IPS DF 6.9 (cell line): ENCODE measurements at regions not wholly inside any gene's neighbourhood (a gene's known extent, or its start where the extent isn't known, plus 50 kb on each side); places are given as distances from the start of the nearest gene placed in this dataset.

Source experiments
- DNase-seq: peaks from one replicate; pipeline ENCODE4 v3.0.0-alpha.2; 2013; ENCODE audit warnings: low read depth, low spot score
- H3K27ac ChIP-seq: one replicate; pipeline ENCODE4 v1.5.1; 2013; ENCODE audit warnings: low read length, control low read depth
- H3K27me3 ChIP-seq: 2 replicates; pipeline ENCODE4 v1.6.1; 2013; ENCODE audit warnings: mild to moderate bottlenecking, low read length; ENCODE audit not compliant: control insufficient read depth, insufficient read depth
- H3K36me3 ChIP-seq: 2 replicates; pipeline ENCODE4 v1.6.1; 2013; ENCODE audit warnings: low read length; ENCODE audit not compliant: control insufficient read depth, insufficient read depth
- H3K4me1 ChIP-seq: 2 replicates; pipeline ENCODE4 v1.6.1; 2013; ENCODE audit warnings: low read length; ENCODE audit not compliant: control insufficient read depth, insufficient read depth
- H3K4me3 ChIP-seq: 2 replicates; pipeline ENCODE4 v1.5.1; 2013; ENCODE audit warnings: mild to moderate bottlenecking, low read length
- H3K9me3 ChIP-seq: 2 replicates; pipeline ENCODE4 v1.6.1; 2013; ENCODE audit warnings: low read length, inconsistent platforms; ENCODE audit not compliant: control insufficient read depth, insufficient read depth
- WGBS: extraction: QIAGEN DNeasy Blood & Tissue Kit; methylation state at CpG from one replicate; pipeline ENCODE4 v1.1.7; 2013; ENCODE audit warnings: mixed read lengths, missing lambda C conversion rate; ENCODE audit not compliant: insufficient read length, insufficient coverage; 5-methylcytosine and 5-hydroxymethylcytosine counted together

DNA sequence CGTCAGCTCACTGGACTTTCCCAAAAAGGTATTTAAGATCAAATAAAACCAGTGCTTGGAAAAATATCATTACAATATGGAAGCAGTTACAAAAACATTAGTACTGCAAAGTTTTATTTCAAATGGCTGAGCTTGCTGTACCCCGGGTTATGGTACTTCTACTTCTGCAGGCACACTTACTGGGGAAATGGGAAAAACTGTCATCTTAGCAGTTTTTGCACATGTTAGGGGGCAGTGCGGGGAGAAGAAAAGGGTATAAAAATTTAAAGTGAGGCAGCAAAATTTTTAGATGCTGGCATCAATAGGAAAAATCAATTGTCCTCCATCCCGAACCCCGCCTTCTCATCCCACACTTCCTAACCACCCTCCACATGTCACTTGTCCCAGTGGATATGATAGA is 133.4 kb downstream of the ATG4C start:
- Histone ChIP-seq H3K27me3 (no peaks in the 10 kb centered on the region), H3K36me3 (no peaks in the 10 kb centered on the region), H3K4me3 (no peak overlapping the region), H3K27ac (no peak overlapping the region), H3K4me1 (peaks cover 1% of the 10 kb centered on the region; the same call in 1 of the 2 replicates), H3K9me3 (no peaks in the 10 kb centered on the region)
- WGBS, result no CpG with 5 or more reads among the region's 5 CpGs
- DNase-seq, result no peak

DNA sequence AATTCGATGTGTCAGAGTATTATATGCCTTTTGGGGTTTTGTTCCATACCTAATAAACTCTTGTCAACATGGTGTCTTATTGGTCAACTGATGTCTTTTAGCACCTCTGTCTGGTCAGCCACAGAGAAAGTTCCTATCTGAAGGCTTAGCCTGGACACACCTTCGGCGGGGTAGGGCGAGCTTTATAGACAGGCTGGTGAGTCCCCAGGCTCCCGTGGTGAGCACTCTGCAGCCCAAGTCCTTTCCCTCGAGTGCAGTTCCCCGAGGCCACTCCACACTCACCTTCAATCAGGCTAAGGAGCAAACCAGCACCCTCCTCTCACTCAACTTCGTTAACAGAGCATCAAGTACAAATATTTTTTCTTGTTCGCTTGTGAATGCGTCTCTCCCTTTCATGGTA is 133.9 kb downstream of the ATG4C start:
- H3K9me3 ChIP-seq, result no peaks in the 10 kb centered on the region
- no CpG with 5 or more reads among the region's 10 CpGs for WGBS
- H3K4me3 ChIP-seq, result no peak overlapping the region
- peaks cover 1% of the 10 kb centered on the region; the same call in 1 of the 2 replicates for H3K4me1 ChIP-seq
- no peak for DNase-seq
- H3K27me3 ChIP-seq, result no peaks in the 10 kb centered on the region
- H3K36me3 ChIP-seq, result no peaks in the 10 kb centered on the region
- H3K27ac ChIP-seq, result no peak overlapping the region

DNA sequence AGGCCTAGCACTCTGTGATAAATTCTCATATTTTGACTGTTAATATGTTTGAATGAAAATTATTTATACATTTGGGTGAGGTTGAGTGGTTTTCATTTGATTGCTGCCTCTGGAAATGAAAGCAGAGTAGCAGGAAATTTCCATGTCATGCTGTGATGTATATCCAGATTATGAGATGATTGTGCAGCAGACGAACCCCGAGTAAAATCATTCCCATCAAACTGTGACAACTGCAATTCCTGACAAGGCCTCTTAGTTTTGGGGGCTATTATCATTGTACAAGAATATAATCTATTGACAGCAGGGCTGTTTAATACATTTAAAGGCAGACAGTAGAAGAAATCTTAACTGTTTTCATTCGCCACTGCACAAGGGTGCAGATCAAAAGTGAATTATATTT is 134.8 kb downstream of the ATG4C start:
- Histone ChIP-seq H3K4me3 (no peak overlapping the region), H3K9me3 (no peaks in the 10 kb centered on the region), H3K36me3 (no peaks in the 10 kb centered on the region), H3K27ac (no peak overlapping the region), H3K27me3 (no peaks in the 10 kb centered on the region), H3K4me1 (peaks cover 1% of the 10 kb centered on the region; the same call in 1 of the 2 replicates)
- WGBS, result no CpG with 5 or more reads among the region's 3 CpGs
- no peak for DNase-seq

DNA sequence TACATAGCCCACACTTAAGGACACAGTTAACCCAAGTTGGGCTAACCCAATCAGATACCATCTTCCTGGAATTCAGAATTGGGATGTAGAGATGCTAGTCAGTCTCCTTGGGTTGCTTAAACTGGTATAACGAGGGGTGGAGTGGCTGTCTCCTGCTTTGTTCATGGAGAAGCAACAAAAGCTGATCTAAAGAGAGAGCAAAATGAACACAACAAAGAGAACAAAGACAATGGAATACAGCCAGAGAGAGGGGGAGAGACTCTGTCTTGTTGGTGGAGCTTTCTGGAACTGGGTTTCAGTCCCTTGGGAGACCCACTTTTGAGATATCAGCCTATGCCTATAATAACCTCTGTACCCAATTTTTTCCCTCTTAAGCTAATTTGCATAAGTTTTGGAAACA is 138.1 kb downstream of the ATG4C start:
- Histone ChIP-seq H3K4me1 (peaks cover 1% of the 10 kb centered on the region; the same call in 1 of the 2 replicates), H3K4me3 (no peak overlapping the region), H3K9me3 (no peaks in the 10 kb centered on the region), H3K36me3 (no peaks in the 10 kb centered on the region), H3K27me3 (no peaks in the 10 kb centered on the region), H3K27ac (no peak overlapping the region)
- no peak for DNase-seq
- no CpG with 5 or more reads among the region's 1 CpG for WGBS

DNA sequence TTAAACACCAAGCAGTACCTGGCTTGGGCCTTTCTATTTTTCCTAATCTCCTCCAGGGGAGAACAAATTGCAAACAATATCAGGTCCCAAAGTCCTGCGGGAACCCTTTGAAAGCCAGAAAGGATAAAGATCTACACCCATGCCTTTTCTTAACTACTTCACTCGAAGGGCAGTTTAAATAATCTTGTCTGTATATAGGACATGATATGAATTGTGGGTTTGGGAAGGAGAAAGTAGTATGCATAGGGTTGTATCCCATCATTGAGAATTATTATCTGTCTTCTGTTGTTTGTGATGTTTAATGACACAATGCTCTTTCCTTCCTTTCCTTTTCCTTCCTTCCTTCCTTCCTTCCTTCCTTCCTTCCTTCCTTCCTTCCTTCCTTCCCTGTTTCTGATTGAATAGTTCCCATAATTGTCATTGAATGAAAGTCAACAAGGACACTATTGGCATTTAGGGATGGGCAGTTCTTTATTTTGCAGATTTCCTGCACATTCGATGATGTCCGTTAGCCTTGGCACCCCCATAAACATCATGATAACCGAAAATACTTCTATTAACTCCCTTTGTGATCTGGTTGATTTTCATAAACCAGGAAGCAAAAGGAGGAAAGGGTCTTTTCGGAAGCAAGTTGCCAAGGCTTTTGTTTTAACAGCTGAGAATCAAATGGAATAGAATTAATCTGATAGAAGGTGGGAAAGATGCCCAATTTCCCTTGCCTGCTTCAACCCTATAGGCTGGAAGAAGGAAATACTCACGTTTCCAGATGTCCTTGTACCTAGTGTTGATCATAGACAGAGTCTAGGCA is 141.3 kb downstream of the ATG4C start:
- Histone ChIP-seq H3K36me3 (no peaks in the 10 kb centered on the region), H3K27me3 (no peaks in the 10 kb centered on the region), H3K9me3 (no peaks in the 10 kb centered on the region), H3K4me1 (no peaks in the 10 kb centered on the region), H3K27ac (no peak overlapping the region), H3K4me3 (no peak overlapping the region)
- DNase-seq, result no peak
- WGBS, result no CpG with 5 or more reads among the region's 7 CpGs

DNA sequence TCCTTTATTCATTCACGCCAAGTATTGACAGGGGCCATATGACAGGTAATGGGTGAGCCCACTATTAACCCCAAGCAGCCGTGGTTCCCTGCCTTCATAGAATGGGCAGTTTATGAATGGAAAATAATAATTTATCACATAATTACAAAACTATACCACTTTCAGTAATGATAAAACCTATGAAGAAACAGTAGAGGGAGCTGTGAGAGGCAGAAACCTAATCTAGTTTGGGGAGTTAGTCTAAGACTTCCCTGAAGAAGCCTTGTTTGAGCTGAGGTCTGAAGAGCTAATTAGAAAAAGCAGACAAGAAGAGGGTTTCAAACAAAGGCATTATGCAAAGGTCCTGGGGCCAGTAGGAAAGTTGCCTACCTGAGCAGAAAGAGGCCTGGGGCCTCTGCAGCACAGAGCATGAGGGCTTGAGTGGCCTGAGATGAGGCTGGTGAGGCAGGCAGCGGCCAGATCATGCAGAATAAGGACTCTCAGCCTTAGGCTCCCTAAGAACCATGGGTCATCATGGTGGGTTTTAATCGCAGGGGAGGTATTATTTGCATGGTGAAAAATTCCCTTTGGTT is 142.8 kb downstream of the ATG4C start:
- H3K4me1 ChIP-seq, result no peaks in the 10 kb centered on the region
- H3K27ac ChIP-seq, result no peak overlapping the region
- H3K36me3 ChIP-seq, result no peaks in the 10 kb centered on the region
- H3K27me3 ChIP-seq, result no peaks in the 10 kb centered on the region
- no CpG with 5 or more reads among the region's 4 CpGs for WGBS
- no peaks in the 10 kb centered on the region for H3K9me3 ChIP-seq
- no peak for DNase-seq
- no peak overlapping the region for H3K4me3 ChIP-seq

DNA sequence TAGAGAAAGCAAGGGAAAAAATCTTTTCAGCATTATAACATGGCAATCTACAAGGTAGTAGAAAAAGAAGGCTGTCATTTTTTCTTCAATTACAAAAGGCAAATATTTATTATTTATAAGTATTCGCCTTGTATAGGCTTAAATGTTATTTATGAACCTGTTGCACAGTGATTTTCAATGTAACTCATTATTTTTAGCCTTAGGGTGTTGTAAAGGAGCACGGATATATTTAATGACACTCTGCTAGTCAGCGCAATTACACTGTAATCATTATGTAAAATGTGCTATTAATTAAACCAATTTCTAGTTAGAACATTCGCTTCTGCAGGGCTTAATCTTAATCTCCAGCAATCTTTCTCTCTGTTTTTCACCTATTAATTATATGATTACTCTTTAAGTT is 145.0 kb downstream of the ATG4C start:
- Histone ChIP-seq H3K9me3 (no peaks in the 10 kb centered on the region), H3K4me1 (no peaks in the 10 kb centered on the region), H3K27ac (no peak overlapping the region), H3K4me3 (no peak overlapping the region), H3K27me3 (no peaks in the 10 kb centered on the region), H3K36me3 (no peaks in the 10 kb centered on the region)
- no peak for DNase-seq
- no CpG with 5 or more reads among the region's 4 CpGs for WGBS

DNA sequence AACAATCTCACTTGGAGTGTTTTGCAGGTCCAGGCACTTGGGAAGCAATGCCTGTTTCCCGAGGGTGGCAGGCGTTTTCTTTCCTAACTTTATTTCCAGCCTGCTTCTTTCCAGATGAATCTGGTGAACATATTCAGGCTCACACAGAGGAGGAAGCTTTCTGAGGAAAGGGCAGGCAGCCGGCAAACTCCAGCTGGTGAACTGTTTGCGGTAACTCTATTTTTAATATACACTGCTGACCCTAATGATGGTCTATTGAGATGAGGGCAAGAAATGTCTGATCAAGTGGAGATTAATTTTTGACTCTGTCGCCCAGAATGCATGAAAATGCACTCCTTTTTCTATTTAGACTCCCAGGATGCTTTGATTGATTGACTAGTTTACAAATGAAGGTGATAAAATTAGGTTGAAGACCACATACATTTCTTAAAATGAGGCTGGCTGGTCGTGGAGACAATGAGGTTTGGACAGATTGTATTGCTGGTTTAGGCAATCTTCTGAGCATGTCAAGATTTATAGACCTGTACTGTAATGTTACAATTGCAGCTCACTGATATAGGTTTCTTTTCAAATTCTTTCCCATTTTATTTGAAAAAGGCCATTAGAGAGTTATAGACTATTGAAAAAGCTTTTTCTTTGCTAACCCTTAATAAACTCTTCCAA is 153.8 kb downstream of the ATG4C start:
- Histone ChIP-seq H3K4me1 (no peaks in the 10 kb centered on the region), H3K27me3 (no peaks in the 10 kb centered on the region), H3K27ac (no peak overlapping the region), H3K36me3 (no peaks in the 10 kb centered on the region), H3K4me3 (no peak overlapping the region), H3K9me3 (no peaks in the 10 kb centered on the region)
- WGBS, result no CpG with 5 or more reads among the region's 6 CpGs
- DNase-seq, result no peak

DNA sequence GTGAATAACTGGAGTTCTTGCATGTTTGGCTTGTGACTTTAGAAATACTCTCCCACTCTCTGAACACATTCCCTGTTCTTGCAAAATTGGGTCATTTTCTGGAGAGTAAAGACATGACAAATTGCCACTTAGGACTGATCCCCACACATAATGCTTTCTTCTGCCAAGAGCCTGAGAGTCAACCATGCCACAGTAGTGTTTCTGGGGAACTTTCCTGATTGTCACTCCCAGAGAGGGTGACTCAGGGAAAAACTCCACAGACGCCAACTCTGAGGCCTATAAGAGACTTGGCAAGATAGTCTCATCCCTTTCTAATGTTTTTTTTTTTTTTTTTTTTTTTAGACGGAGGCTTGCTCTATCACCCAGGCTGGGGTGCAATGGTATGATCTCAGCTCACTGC is 157.8 kb downstream of the ATG4C start:
- H3K27ac ChIP-seq, result no peak overlapping the region
- no CpG with 5 or more reads among the region's 2 CpGs for WGBS
- no peak for DNase-seq
- H3K4me3 ChIP-seq, result no peak overlapping the region
- H3K9me3 ChIP-seq, result no peaks in the 10 kb centered on the region
- no peaks in the 10 kb centered on the region for H3K4me1 ChIP-seq
- no peaks in the 10 kb centered on the region for H3K36me3 ChIP-seq
- no peaks in the 10 kb centered on the region for H3K27me3 ChIP-seq

DNA sequence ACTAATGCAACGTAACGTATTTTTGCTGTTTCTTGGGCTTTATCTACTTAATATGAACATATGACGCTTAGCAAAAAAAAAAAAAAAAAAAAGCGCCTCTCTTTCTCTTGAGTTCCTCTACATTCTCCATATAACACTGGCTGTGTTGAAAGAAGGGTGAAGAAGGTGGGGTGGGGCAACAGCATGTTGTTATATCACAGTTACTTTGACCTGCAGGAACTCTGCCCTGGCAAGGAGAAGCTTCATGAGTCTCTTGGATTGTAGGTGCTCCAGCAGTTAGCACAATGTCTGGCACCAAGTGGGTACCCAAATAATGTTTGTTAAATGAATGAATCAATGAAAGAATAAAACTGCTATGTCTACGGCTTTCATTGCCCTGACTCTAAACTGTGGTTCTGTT is 162.6 kb downstream of the ATG4C start:
- no peaks in the 10 kb centered on the region for H3K36me3 ChIP-seq
- no peak for DNase-seq
- no peaks in the 10 kb centered on the region for H3K4me1 ChIP-seq
- no peaks in the 10 kb centered on the region for H3K9me3 ChIP-seq
- no CpG with 5 or more reads among the region's 5 CpGs for WGBS
- H3K4me3 ChIP-seq, result no peak overlapping the region
- no peaks in the 10 kb centered on the region for H3K27me3 ChIP-seq
- H3K27ac ChIP-seq, result no peak overlapping the region
